ENCODE measurements at regions not wholly inside any gene's neighbourhood (a gene's known extent, or its start where the extent isn't known, plus 50 kb on each side); places are given as distances from the start of the nearest gene placed in this dataset.

- TF ChIP-seq CTCF (IDR thresholded peaks at IDR 0.05; ENCODE audit: low read depth, low read length), result no peak
- TF ChIP-seq EZH2phosphoT487 (IDR thresholded peaks at IDR 0.05; ENCODE audit: low read depth), result no peak
These were observed 658.5 kb downstream of the BNC2 start for GRCh38 chr9:16211946-16212345.

GRCh38 chr9:16213781-16214515 lies 656.5 kb downstream of the BNC2 start:
- Histone ChIP-seq H3K27ac (ENCODE audit: low read length) (no peak overlapping the region), H3K9ac (ENCODE audit: low read length) (no peak overlapping the region), H3K36me3 (replicated peaks; ENCODE audit: low read depth, low read length) (no peaks in the 10 kb centered on the region), H3K4me2 (ENCODE audit: low read length) (no peak overlapping the region), H4K20me1 (ENCODE audit: insufficient read depth, low read length) (no peaks in the 10 kb centered on the region), H3K4me1 (ENCODE audit: low read length) (no peaks in the 10 kb centered on the region), H2AFZ (ENCODE audit: low read depth, low read length) (no peak overlapping the region), H3K9me3 (ENCODE audit: insufficient read depth, low read length) (no peaks in the 10 kb centered on the region), H3K4me3 (ENCODE audit: low read length) (no peak overlapping the region), H3K27me3 (ENCODE audit: low read depth, low read length) (no peaks in the 10 kb centered on the region), H3K79me2 (ENCODE audit: low read length) (no peaks in the 10 kb centered on the region)
- no peak for TF ChIP-seq CTCF (IDR thresholded peaks at IDR 0.05; ENCODE audit: low read depth, low read length)
- no peak for TF ChIP-seq EZH2phosphoT487 (IDR thresholded peaks at IDR 0.05; ENCODE audit: low read depth)

More at GRCh38 chr9:16211946-16212345, 658.5 kb downstream of the BNC2 start:
- H3K4me1 ChIP-seq (ENCODE audit: low read length), result no peaks in the 10 kb centered on the region
- no peaks in the 10 kb centered on the region for H3K36me3 ChIP-seq (replicated peaks; ENCODE audit: low read depth, low read length)
- H3K27me3 ChIP-seq (ENCODE audit: low read depth, low read length), result no peaks in the 10 kb centered on the region
- no peaks in the 10 kb centered on the region for H4K20me1 ChIP-seq (ENCODE audit: insufficient read depth, low read length)
- no peak overlapping the region for H3K9ac ChIP-seq (ENCODE audit: low read length)
- H3K79me2 ChIP-seq (ENCODE audit: low read length), result no peaks in the 10 kb centered on the region
- no peaks in the 10 kb centered on the region for H3K9me3 ChIP-seq (ENCODE audit: insufficient read depth, low read length)
- no peak overlapping the region for H3K4me2 ChIP-seq (ENCODE audit: low read length)
- H2AFZ ChIP-seq (ENCODE audit: low read depth, low read length), result no peak overlapping the region
- H3K4me3 ChIP-seq (ENCODE audit: low read length), result no peak overlapping the region
- no peak overlapping the region for H3K27ac ChIP-seq (ENCODE audit: low read length)

- Histone ChIP-seq H3K4me2 (ENCODE audit: low read length) (no peak overlapping the region), H3K4me3 (ENCODE audit: low read length) (no peak overlapping the region), H3K9ac (ENCODE audit: low read length) (no peak overlapping the region), H2AFZ (ENCODE audit: low read depth, low read length) (no peak overlapping the region), H3K9me3 (ENCODE audit: insufficient read depth, low read length) (no peaks in the 10 kb centered on the region), H3K27ac (ENCODE audit: low read length) (no peak overlapping the region), H3K79me2 (ENCODE audit: low read length) (no peaks in the 10 kb centered on the region), H3K4me1 (ENCODE audit: low read length) (no peaks in the 10 kb centered on the region), H4K20me1 (ENCODE audit: insufficient read depth, low read length) (no peaks in the 10 kb centered on the region), H3K27me3 (ENCODE audit: low read depth, low read length) (no peaks in the 10 kb centered on the region), H3K36me3 (replicated peaks; ENCODE audit: low read depth, low read length) (no peaks in the 10 kb centered on the region)
- TF ChIP-seq CTCF (IDR thresholded peaks at IDR 0.05; ENCODE audit: low read depth, low read length) (no peak), EZH2phosphoT487 (IDR thresholded peaks at IDR 0.05; ENCODE audit: low read depth) (no peak)
These were observed 655.7 kb downstream of the BNC2 start for GRCh38 chr9:16214677-16215352.

GRCh38 chr9:16215353-16215680 lies 655.2 kb downstream of the BNC2 start:
- H4K20me1 ChIP-seq (ENCODE audit: insufficient read depth, low read length), result no peaks in the 10 kb centered on the region
- no peaks in the 10 kb centered on the region for H3K9me3 ChIP-seq (ENCODE audit: insufficient read depth, low read length)
- H3K4me1 ChIP-seq (ENCODE audit: low read length), result no peaks in the 10 kb centered on the region
- H3K4me2 ChIP-seq (ENCODE audit: low read length), result no peak overlapping the region
- no peaks in the 10 kb centered on the region for H3K27me3 ChIP-seq (ENCODE audit: low read depth, low read length)
- no peaks in the 10 kb centered on the region for H3K79me2 ChIP-seq (ENCODE audit: low read length)
- no peak for TF ChIP-seq CTCF (IDR thresholded peaks at IDR 0.05; ENCODE audit: low read depth, low read length)
- TF ChIP-seq EZH2phosphoT487 (IDR thresholded peaks at IDR 0.05; ENCODE audit: low read depth), result no peak
- H2AFZ ChIP-seq (ENCODE audit: low read depth, low read length), result no peak overlapping the region
- H3K9ac ChIP-seq (ENCODE audit: low read length), result no peak overlapping the region
- H3K27ac ChIP-seq (ENCODE audit: low read length), result no peak overlapping the region
- no peaks in the 10 kb centered on the region for H3K36me3 ChIP-seq (replicated peaks; ENCODE audit: low read depth, low read length)
- no peak overlapping the region for H3K4me3 ChIP-seq (ENCODE audit: low read length)

All from OCI-LY3 (cell line).